Esophagus muscularis mucosa (tissue), 3 donors: ENCODE measurements at regions not wholly inside any gene's neighbourhood (a gene's known extent, or its start where the extent isn't known, plus 50 kb on each side); places are given as distances from the start of the nearest gene placed in this dataset.

Experiments used
- CTCF ChIP-seq, 3 experiments: fragments of 200-600 bp in 2 of 3; fragments of 450-650 bp in 1 of 3; sonication (generic) in 2 of 3; IDR thresholded peaks; one replicate each; pipeline ENCODE4 v1.5.1; 2017 to 2019; ENCODE audit warnings: antibody characterized with exemption in 3 of 3, mild to moderate bottlenecking in 2 of 3, moderate library complexity in 1 of 3
- EP300 ChIP-seq: sonication (generic); formaldehyde crosslinking; IDR thresholded peaks from one replicate; pipeline ENCODE4 v1.6.1; 2017; ENCODE audit warnings: antibody characterized with exemption

DNA sequence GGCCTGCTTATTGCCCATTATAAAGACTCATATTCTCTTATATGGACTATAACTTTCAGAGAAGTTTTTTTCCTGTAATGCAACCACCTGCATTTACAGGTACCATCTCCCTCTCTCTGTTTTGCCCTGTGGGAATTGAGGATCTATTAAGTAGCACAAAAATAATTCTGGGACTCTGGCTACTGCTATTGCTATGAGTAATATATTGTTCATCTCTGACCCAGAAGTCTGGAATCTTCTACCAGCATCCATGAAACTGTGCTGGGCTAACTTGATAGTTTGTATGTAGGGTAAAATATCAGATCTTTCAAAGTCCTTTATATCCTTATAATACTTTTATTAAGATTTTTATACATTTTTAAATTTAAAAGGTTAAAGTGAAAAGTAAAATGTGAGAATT lies 607.2 kb downstream of the EFNA5 start:
- TF ChIP-seq EP300 = no peak
- no peak for TF ChIP-seq CTCF (IDR thresholded peaks at IDR 0.05)
